ENCODE measurements at regions not wholly inside any gene's neighbourhood (a gene's known extent, or its start where the extent isn't known, plus 50 kb on each side); places are given as distances from the start of the nearest gene placed in this dataset.

DNA sequence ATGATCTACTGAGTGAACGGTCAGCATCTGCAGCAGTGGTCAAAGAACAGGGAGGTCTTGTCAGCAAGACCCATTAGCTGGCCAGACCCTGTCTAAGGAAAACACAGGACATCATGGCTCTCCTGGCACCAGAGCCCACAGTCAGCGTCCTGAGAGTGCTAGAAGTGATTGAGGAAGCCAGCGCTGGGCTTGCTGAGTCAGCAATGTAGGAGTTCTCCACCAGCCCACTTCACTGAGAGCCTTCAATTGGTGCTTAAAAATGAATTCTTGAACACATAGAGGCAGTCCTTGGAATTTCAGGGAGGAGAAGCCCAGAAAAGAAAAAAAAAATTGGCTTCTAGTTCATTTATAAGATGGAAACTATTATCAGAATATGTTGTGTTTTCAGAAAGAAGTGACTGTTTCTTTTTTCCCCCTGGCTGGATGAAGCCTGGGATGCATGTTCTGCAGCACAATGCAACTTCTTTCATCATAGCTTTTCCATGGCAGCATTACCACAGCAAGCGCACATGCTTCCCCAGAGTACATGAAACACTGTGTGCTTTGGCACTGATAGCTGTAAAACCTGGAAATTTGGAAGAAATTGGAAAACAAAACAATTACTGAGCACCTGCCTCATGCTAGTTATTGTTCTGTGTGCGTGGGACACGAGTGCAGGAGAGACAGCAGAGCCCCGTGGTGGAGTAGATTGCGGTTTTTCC, 899.9 kb downstream of the C6orf118 start:
- TF ChIP-seq, protein P1, sequence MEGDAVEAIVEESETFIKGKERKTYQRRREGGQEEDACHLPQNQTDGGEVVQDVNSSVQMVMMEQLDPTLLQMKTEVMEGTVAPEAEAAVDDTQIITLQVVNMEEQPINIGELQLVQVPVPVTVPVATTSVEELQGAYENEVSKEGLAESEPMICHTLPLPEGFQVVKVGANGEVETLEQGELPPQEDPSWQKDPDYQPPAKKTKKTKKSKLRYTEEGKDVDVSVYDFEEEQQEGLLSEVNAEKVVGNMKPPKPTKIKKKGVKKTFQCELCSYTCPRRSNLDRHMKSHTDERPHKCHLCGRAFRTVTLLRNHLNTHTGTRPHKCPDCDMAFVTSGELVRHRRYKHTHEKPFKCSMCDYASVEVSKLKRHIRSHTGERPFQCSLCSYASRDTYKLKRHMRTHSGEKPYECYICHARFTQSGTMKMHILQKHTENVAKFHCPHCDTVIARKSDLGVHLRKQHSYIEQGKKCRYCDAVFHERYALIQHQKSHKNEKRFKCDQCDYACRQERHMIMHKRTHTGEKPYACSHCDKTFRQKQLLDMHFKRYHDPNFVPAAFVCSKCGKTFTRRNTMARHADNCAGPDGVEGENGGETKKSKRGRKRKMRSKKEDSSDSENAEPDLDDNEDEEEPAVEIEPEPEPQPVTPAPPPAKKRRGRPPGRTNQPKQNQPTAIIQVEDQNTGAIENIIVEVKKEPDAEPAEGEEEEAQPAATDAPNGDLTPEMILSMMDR (IDR thresholded peaks at IDR 0.05), result no peak
- no peak for TF ChIP-seq POLR2A (IDR thresholded peaks at IDR 0.05)
- no peak for TF ChIP-seq EP300 (IDR thresholded peaks at IDR 0.05; ENCODE audit: low read depth)
- no peak for TF ChIP-seq POLR2AphosphoS5 (IDR thresholded peaks at IDR 0.05)
